ENCODE measurements at regions not wholly inside any gene's neighbourhood (a gene's known extent, or its start where the extent isn't known, plus 50 kb on each side); places are given as distances from the start of the nearest gene placed in this dataset.

DNA sequence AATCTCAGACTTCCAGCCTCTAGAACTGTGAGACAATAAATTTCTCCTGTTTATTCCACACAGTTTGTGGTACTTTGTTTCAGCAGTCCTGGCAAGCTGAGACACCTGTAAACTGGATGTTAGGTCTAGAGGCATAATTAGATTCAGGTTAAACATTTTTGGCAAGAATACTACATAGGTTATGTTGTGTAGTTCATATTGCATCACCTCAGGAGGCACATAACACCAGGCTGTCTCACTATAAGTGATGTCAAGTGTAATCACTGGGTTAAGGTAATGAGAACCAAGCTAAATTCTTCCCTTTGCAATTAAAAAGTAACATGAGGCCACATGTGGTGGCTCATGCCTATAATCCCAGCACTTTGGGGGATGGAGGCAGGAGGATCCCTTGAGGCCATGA, 214.2 kb downstream of the ZNF674 start:
- dilution Hi-C loops (cut with MboI; ENCODE audit: extremely low pct_ligation_motif_present, low sequenced_read_pairs) = no loop called here
- peaks cover 46% of the 10 kb centered on the region for H3K4me1 ChIP-seq (ENCODE audit: control insufficient read depth, extremely low read depth, insufficient read depth, low read length)
- H3K27ac ChIP-seq (ENCODE audit: control insufficient read depth, insufficient read depth, low read length) = peak overlapping the region; percentile 14
- no peak for TF ChIP-seq EZH2 (IDR thresholded peaks at IDR 0.05; ENCODE audit: low read length)
- TF ChIP-seq, protein P1, sequence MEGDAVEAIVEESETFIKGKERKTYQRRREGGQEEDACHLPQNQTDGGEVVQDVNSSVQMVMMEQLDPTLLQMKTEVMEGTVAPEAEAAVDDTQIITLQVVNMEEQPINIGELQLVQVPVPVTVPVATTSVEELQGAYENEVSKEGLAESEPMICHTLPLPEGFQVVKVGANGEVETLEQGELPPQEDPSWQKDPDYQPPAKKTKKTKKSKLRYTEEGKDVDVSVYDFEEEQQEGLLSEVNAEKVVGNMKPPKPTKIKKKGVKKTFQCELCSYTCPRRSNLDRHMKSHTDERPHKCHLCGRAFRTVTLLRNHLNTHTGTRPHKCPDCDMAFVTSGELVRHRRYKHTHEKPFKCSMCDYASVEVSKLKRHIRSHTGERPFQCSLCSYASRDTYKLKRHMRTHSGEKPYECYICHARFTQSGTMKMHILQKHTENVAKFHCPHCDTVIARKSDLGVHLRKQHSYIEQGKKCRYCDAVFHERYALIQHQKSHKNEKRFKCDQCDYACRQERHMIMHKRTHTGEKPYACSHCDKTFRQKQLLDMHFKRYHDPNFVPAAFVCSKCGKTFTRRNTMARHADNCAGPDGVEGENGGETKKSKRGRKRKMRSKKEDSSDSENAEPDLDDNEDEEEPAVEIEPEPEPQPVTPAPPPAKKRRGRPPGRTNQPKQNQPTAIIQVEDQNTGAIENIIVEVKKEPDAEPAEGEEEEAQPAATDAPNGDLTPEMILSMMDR (optimal IDR thresholded peaks at IDR 0.05 in 1 of 3, IDR thresholded peaks at IDR 0.05 in 1 of 3, conservative IDR thresholded peaks at IDR 0.05 in 1 of 3; ENCODE audit: extremely low read depth in 1 of 3, insufficient read depth in 2 of 3, low read length in 3 of 3) = no peak
- H3K9me1 ChIP-seq (ENCODE audit: control insufficient read depth, extremely low read depth, insufficient read depth, low read length) = no peaks in the 10 kb centered on the region
- no peak overlapping the region for H3K4me3 ChIP-seq (ENCODE audit: control insufficient read depth in 2 of 3, extremely low read depth in 1 of 3, insufficient read depth in 2 of 3, low read depth in 1 of 3, low read length in 3 of 3)
- H3K36me3 ChIP-seq (ENCODE audit: control insufficient read depth in 2 of 2, extremely low read depth in 1 of 2, insufficient read depth in 2 of 2, low read length in 2 of 2) = no peaks in the 10 kb centered on the region
- H3K4me2 ChIP-seq (ENCODE audit: control insufficient read depth, extremely low read depth, insufficient read depth, low read depth, low read length) = no peak overlapping the region
- no peaks in the 10 kb centered on the region for H3K9me3 ChIP-seq (ENCODE audit: control insufficient read depth, low read depth, low read length)
- DNase-seq (ENCODE audit: low read depth, low spot score) (peak; percentile 54), FAIRE-seq (peak; percentile 71)
- H2AFZ ChIP-seq (ENCODE audit: control insufficient read depth, low read length) = no peak overlapping the region
- peaks cover 1% of the 10 kb centered on the region for H3K79me2 ChIP-seq (ENCODE audit: control insufficient read depth, insufficient read depth, low read length)
- H3K9ac ChIP-seq (ENCODE audit: control insufficient read depth, extremely low read depth, insufficient read depth, low read length) = no peak overlapping the region
- H3K27me3 ChIP-seq (ENCODE audit: control insufficient read depth, extremely low read depth, insufficient read depth, low read length) = no peaks in the 10 kb centered on the region
- no peaks in the 10 kb centered on the region for H4K20me1 ChIP-seq (ENCODE audit: control insufficient read depth, extremely low read depth, insufficient read depth, low read length)

DNA sequence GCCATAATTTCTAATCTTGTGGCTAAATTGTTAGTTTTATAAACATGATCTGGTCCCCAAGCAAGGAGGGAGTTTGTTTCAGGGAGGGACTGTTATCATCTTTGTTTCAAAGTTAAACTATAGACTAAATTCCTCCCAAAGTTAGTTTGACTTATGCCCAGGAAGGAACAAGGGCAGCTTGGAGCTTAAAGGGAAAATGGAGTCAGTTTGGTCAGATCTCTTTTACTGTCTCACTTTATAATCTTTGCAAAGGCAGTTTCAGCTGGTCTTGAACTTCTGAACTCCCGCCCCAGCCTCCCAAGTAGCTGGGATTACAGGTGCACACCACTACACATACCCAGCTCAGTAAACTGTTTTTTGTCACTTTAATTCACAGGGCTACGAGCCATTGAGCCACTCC, 214.7 kb downstream of the ZNF674 start:
- FAIRE-seq (no peak), DNase-seq (ENCODE audit: low read depth, low spot score) (no peak)
- Histone ChIP-seq H3K79me2 (ENCODE audit: control insufficient read depth, insufficient read depth, low read length) (peaks cover 1% of the 10 kb centered on the region), H3K4me3 (ENCODE audit: control insufficient read depth in 2 of 3, extremely low read depth in 1 of 3, insufficient read depth in 2 of 3, low read depth in 1 of 3, low read length in 3 of 3) (no peak overlapping the region), H3K27me3 (ENCODE audit: control insufficient read depth, extremely low read depth, insufficient read depth, low read length) (no peaks in the 10 kb centered on the region), H3K36me3 (ENCODE audit: control insufficient read depth in 2 of 2, extremely low read depth in 1 of 2, insufficient read depth in 2 of 2, low read length in 2 of 2) (no peaks in the 10 kb centered on the region), H3K4me2 (ENCODE audit: control insufficient read depth, extremely low read depth, insufficient read depth, low read depth, low read length) (no peak overlapping the region), H3K4me1 (ENCODE audit: control insufficient read depth, extremely low read depth, insufficient read depth, low read length) (peaks cover 50% of the 10 kb centered on the region), H3K27ac (ENCODE audit: control insufficient read depth, insufficient read depth, low read length) (peak overlapping the region; percentile 14), H3K9me3 (ENCODE audit: control insufficient read depth, low read depth, low read length) (no peaks in the 10 kb centered on the region), H4K20me1 (ENCODE audit: control insufficient read depth, extremely low read depth, insufficient read depth, low read length) (no peaks in the 10 kb centered on the region), H2AFZ (ENCODE audit: control insufficient read depth, low read length) (no peak overlapping the region), H3K9ac (ENCODE audit: control insufficient read depth, extremely low read depth, insufficient read depth, low read length) (no peak overlapping the region), H3K9me1 (ENCODE audit: control insufficient read depth, extremely low read depth, insufficient read depth, low read length) (no peaks in the 10 kb centered on the region)
- dilution Hi-C loops (cut with MboI; ENCODE audit: extremely low pct_ligation_motif_present, low sequenced_read_pairs) = no loop called here
- TF ChIP-seq EZH2 (IDR thresholded peaks at IDR 0.05; ENCODE audit: low read length) = no peak
- TF ChIP-seq, protein P1 (optimal IDR thresholded peaks at IDR 0.05 in 1 of 3, IDR thresholded peaks at IDR 0.05 in 1 of 3, conservative IDR thresholded peaks at IDR 0.05 in 1 of 3; ENCODE audit: extremely low read depth in 1 of 3, insufficient read depth in 2 of 3, low read length in 3 of 3) = no peak
